Renal cortex interstitium (tissue), 11 donors: ENCODE measurements at regions not wholly inside any gene's neighbourhood (a gene's known extent, or its start where the extent isn't known, plus 50 kb on each side); places are given as distances from the start of the nearest gene placed in this dataset.

Experiments used
- DNase-seq, 11 donors: peaks; one replicate each; pipeline ENCODE4 v3.0.0-alpha.2; 2013; ENCODE audit warnings: low read depth in 9 of 11, low spot score in 4 of 11; ENCODE audit errors: extremely low read depth in 1 of 11

- DNase-seq, result no peak
Observed at GRCh38 chr16:9469512-9469911, 378.1 kb downstream of the HAPSTR1 start.

GRCh38 chr16:9476744-9477143 lies 385.3 kb downstream of the HAPSTR1 start:
- no peak for DNase-seq

GRCh38 chr16:9479008-9479407 lies 387.6 kb downstream of the HAPSTR1 start:
- DNase-seq, result no peak

GRCh38 chr16:9480503-9480902 lies 389.1 kb downstream of the HAPSTR1 start:
- DNase-seq, result no peak

- no peak for DNase-seq
Observed at GRCh38 chr16:9481747-9482730, 390.6 kb downstream of the HAPSTR1 start.

- peak in 2 of 11 donors; percentile 9 to 32 for DNase-seq
Observed at GRCh38 chr16:9484426-9484825, 393.0 kb downstream of the HAPSTR1 start.

- peak in 1 of 11 donors; percentile 32 for DNase-seq
Observed at GRCh38 chr16:9484881-9485280, 393.4 kb downstream of the HAPSTR1 start.

GRCh38 chr16:9489835-9490467 lies 398.5 kb downstream of the HAPSTR1 start:
- peak in 10 of 11 donors; percentile 41 to 85 (median 74) for DNase-seq

- DNase-seq, result no peak
Observed at GRCh38 chr16:9495824-9496223, 404.4 kb downstream of the HAPSTR1 start.

GRCh38 chr16:9497750-9498149 lies 406.3 kb downstream of the HAPSTR1 start:
- DNase-seq, result no peak

- peak in 1 of 11 donors; percentile 38 for DNase-seq
Observed at GRCh38 chr16:9499941-9500593, 408.6 kb downstream of the HAPSTR1 start.

GRCh38 chr16:9500872-9501271 lies 409.4 kb downstream of the HAPSTR1 start:
- DNase-seq, result no peak

- DNase-seq, result no peak
Observed at GRCh38 chr16:9503251-9503984, 412.0 kb downstream of the HAPSTR1 start.

- DNase-seq, result no peak
Observed at GRCh38 chr16:9508328-9508936, 417.0 kb downstream of the HAPSTR1 start.

- no peak for DNase-seq
Observed at GRCh38 chr16:9509663-9510062, 418.2 kb downstream of the HAPSTR1 start.

GRCh38 chr16:9511389-9511788 lies 419.9 kb downstream of the HAPSTR1 start:
- DNase-seq, result no peak

GRCh38 chr16:9516444-9516843 lies 425.0 kb downstream of the HAPSTR1 start:
- no peak for DNase-seq

- no peak for DNase-seq
Observed at GRCh38 chr16:9518051-9518450, 426.6 kb downstream of the HAPSTR1 start.

- DNase-seq, result no peak
Observed at GRCh38 chr16:9518581-9518980, 427.1 kb downstream of the HAPSTR1 start.
